Mesenteric fat pad (tissue), 1 donor: ENCODE measurements at regions not wholly inside any gene's neighbourhood (a gene's known extent, or its start where the extent isn't known, plus 50 kb on each side); places are given as distances from the start of the nearest gene placed in this dataset.
"Not testable (repeated sequence)": the region's sequence is repeated elsewhere in the genome, so short reads cannot be mapped to it uniquely, and the experiment has no call there.

Experiments used
- DNase-seq: peaks from one replicate; pipeline ENCODE4 v3.0.0-alpha.2; 2020; ENCODE audit warnings: low spot score
- donor health status: DM: yes; HTN: yes; CAD: no.

DNA sequence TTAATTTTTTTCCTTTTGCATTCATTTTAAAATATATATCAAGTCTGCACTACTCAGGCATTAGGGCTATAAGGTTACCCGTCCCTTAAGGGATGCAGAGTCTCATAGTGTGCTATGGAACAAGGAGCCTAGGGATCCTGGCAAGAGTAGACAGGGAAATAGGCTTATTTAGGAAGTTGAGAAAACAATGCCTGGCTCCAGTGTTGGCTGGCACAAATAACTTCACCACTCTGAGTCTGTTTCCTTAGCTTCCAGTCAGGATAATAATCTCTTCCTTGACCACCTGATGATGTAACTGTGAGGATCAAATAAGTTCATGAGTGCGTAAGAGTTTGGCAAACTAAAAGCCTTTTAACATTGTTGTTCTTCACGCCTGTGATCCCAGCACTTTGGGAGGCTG is 540.8 kb upstream of the IL12A start:
- no peak for DNase-seq

DNA sequence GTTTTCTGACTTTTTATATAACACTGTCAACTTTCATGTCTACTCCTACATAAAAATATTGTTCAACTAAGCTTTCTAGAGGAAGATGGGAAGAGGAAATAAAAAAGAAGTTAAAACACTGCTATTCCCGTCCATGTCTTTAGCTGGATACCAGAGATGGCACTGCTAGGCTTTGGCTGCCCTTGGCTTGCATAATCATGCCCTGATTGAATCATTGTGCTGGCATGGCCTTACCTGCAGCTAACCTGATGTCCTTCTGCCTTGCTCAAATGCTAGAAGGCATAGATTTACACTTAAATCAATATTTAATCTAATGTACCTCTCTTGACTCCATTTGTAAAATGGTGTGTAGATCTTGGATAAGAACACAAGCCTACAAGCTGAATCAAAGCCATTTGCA is 539.7 kb upstream of the IL12A start:
- no peak for DNase-seq

DNA sequence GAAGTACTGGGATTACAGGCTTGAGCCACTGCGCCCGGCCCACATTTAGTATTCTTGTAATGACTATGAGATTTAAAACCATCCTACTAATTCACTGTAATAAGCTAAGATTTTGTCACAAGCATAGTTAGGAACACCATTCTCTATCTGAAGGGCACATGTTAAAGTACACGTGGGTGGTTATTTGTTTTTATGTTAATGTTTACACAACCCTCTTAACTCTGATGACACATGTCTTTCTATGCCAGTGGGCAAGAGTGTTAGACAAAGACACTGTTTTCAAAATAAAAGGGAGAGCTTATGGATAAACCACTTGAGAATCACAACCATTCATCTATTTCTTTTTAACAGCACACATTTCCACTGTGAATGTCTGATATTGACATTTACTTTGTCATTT is 537.6 kb upstream of the IL12A start:
- no peak for DNase-seq

DNA sequence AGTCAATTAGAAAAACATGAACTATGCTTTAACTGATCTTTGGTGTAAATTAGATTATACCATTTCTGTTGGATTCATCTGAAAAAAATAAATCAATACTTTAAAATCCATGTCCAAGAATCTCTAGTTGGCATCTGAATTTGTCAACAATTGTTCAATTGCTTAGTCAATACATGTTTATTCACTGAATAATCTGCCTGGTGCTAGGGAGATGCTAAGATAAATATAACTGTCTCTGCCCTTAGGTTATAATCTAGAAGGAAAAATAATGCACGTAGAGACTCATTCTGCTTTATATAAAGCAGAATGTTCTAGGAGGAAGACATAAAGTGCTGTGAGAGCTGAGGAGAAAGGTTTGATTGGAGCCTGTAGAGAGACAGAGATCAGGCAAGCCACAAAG is 537.2 kb upstream of the IL12A start:
- DNase-seq = no peak

DNA sequence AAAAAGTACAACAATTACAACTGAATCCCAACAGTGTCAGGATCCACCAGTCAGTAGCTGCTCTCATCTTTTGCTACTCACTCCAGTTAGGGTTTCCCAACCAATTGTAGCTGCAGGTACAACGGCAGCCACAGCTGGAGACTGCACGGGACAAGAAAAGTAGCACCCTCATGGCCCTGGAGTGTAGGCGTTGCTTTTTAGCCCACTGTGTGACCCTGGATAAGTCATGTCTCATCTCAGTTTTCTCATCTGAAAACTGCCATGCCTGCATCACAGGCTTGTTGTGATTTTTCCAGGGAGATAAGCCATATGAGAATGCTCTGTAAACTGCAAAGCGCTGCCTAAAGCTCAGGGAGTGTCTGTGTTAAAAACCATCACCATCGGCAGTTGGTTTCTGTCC is 535.6 kb upstream of the IL12A start:
- DNase-seq = no peak

DNA sequence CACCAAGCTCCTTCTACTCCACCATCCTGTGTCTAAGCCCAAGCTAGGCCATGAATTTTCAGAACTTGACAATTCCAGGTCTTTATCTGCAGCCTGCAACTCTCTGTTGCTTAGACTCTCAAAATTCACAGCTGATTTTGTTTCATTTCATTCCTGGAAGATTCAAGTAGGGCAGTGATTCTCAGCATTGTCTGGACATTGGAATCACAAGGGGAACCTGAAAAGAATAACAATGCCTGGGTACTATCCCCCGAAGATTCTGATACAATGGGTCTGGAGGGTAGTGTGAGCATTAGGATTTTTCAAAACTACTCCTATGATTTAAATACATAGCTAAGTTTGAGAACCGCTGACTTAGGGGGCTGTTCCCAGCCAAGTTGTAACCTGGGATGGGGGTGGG is 534.7 kb upstream of the IL12A start:
- no peak for DNase-seq

DNA sequence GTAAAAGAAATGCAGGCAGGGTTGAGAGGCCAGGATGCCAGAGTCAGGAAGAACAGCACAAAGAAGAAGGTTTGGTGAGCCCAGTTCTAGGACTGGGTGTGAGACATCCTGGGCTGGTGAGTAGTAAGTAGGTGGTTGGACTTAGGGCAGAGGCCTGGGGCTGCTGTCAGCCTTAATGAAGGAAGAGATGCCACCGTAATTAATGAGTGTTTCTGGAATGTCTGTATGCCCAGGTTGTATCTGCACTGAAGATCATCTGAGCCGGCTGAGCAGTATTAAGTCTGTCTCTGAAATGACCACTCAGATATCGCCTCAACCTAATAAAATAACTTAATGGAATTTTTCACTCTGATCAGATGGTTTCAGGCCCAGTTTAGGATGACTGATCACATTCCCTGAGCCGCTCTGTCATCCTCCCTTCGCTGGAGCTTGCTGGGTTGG is 532.9 kb upstream of the IL12A start:
- DNase-seq = no peak

DNA sequence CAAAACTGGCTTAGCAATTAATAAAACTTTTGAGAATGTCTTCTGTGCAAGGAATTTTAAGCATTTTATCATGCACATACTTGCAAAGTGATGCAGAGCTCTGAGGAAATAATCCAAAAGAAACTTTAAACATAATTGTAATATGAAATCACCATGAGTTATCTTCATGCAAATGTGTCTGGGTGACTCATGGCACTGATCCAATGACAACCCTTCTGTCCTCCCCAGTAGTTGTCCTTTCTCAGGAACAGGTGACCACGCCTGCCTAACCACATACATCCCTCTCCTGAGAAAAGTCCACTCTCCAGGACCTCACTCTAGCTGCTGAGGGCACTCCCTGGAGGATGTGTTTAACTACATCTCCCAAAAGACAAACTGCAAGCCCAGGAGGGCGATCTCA is 530.6 kb upstream of the IL12A start:
- DNase-seq = no peak

DNA sequence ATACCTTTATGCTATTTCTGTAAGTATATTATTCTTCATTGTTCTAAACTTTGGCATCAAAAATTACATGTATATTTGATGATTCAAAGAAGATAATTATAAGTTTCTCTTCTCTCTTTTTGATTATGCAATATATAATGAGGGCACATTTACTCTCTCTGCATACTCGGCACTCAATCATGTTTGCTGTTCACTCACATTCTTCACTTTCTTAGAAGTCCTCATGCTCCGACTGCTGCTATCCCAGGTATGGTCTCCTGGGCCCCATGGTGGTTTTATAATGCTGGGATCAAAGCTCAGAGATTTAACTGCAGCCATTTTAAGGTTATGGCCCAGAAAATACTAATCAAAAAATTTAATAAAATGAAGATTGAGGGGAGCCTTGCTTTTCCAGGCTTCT is 529.7 kb upstream of the IL12A start:
- no peak for DNase-seq

DNA sequence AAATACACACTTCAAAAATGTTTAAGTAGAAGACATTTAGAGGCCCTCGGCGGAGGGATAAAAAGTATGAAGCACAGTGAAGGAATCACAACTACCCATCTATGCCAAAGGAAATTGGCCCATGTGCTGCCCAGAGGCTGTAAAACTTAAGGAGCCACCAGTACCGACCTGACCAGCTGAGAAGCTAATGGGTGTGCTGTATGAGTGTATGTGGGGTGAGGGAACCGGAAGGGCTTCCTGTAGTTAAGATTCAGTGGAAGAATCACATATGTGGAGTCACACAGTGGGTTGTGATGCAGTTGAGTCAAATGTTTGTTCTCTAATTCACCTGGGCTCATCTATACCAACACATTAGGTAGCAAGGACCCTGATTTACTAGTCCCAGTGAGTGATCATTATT is 516.0 kb upstream of the IL12A start:
- no peak for DNase-seq

DNA sequence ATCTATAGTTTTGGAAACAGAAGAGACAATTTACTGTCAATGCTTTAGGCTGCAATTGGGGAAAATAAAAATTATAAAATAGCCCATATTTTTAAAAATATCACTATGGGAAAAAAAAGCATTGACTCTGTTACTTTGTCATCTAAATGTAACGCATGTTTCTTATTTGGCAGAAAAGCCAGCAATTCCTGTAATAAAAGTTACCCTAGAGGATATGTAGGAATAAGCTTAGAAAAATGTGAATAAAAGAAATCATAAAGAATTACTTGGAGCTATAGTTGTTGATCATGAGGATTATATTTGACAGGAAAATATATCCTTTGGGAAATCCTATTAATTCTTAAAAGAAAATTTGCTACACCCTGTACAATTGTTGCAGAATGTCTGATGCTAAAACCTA is 515.4 kb upstream of the IL12A start:
- DNase-seq = no peak

DNA sequence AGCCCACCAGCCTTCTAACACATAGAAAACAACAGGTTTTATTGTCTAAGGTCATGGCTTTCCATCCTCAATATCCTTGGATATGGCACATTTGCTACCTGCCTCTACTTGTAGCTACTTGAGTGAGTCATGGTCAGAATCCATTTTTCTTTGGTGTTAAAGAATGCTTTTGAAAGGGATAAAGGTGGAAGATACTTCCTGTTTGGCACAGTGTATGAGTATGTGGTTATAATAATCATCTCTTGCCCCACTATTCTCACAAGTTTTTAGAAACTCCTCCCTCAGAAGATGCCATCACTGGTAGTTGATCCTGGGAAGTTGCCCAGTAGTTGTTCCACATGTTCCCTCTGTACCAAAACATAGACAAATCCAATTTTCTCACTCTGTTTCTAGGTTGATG is 508.6 kb upstream of the IL12A start:
- DNase-seq = no peak

DNA sequence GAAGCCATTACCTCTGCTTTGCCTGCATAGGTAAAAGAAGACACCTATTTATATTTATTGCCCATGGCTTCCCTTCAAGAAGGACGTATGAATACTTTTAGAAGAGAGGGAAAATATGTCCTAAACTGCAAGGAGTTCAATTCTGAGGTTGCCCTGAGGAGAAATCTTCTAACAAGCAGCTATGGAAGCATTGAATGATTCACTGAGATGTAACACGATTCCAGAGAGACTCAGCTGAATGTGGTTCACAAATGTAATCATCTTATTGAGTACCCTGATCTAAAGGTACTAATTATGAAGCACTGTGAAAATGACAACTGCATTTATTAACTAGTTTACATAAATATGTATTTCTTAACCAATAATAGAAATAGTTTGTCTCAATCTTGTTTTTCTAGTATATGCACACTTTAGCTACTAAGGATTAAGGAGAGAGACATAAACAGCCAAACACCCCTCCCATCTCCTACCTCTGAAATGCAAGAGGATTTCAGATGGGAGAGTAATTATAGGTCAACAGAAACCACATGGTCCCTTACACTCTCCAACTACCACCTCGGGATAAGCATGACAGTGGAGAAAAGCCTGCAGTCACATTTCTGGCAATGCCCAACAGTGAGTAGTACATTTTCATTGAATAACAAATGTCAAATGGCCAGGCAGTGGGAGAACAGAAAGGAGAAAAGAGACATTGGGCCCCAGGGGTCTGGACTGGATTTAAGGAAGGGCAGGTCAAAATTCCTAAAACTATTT is 506.2 kb upstream of the IL12A start:
- no peak for DNase-seq

DNA sequence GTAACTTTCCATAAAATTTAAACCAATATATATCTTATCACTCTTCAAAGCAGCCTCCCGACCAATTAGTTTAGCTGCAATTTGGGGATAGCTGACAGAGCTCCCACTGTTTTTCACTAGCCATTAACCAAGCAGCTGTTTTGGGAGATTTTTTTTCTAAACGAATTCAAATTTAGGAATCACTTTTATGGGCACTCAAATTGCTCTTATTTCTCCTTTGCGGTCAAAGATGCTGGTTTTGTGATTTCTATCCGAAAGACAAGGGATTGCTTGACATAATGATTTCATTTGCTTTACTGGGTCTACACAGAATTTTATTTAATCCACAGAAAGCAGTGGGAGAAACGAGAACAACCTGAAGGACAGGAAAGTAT is 505.7 kb upstream of the IL12A start:
- no peak for DNase-seq

DNA sequence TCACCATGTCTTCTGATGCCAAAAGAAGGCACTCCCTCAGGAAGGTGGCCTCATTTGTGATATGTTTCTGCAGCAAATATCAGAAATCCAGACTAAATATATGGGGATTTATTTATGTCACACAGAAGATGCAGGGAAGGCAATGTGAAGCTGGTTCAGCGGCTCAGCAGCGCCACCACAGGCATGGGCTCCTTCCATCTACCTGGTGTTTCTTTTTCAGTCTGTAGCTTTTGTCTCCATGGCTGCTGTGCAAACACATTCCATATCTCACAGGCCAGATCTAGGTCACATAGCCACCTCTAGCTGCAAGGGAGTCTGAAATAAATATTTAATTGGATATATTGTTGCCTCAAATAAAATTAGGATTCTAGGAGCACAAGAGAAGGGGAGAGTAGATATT is 502.1 kb upstream of the IL12A start:
- no peak for DNase-seq

DNA sequence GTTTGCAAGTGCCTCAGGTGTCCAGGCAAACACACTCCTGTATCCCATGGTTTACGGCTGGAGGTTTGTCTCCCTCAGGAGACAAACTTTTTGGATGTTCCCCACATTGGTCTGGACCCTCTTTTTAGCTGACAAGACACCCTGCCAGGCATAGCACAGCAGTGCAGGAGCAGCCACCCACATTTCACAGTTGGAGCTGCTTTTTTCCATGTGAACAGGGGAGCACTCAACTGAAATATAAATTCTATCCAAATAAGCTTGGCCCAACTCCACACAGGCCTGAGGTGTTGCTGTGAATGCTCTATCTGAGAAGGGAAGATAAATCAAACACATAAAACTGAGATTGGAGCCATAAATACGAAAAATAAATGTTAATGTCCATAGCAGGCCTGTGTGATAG is 501.3 kb upstream of the IL12A start:
- no peak for DNase-seq

DNA sequence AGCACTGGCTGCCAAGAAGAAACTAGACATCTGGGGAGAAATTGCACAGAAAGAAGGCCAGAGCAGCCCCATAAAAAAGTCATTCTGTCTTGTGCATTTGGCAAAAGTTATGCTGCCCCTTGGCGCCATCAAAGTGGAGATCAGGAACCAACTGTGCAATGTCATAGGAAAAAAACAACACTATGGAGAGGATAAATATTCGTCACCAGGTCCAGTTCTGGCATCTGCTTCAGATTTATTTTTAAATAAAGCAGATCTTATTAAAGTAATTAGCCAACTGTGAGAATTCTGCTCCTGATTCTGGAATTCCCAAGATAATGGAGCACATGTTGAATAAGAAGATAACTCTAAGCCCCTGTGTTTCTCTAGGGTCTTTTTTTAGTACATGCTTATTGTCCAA is 500.0 kb upstream of the IL12A start:
- DNase-seq = no peak

DNA sequence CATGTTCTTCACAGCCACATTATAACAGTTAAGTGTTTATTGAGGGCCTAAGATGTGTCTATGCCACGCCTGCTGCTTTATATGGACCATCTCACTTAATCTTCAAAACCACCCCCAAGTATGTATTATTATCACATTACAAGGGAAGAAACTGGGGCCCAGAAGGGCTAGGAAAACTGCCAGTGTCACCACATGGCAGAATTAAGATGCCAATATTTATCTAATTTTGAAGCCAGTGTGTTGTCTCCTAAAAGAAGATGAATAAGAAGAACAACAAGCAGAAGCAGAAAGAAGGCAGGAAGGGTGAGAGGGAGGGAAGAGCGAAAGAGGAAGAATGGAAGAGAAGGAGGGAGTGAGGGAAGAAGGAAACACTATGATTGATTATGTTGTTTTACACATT is 491.3 kb upstream of the IL12A start:
- no peak for DNase-seq

DNA sequence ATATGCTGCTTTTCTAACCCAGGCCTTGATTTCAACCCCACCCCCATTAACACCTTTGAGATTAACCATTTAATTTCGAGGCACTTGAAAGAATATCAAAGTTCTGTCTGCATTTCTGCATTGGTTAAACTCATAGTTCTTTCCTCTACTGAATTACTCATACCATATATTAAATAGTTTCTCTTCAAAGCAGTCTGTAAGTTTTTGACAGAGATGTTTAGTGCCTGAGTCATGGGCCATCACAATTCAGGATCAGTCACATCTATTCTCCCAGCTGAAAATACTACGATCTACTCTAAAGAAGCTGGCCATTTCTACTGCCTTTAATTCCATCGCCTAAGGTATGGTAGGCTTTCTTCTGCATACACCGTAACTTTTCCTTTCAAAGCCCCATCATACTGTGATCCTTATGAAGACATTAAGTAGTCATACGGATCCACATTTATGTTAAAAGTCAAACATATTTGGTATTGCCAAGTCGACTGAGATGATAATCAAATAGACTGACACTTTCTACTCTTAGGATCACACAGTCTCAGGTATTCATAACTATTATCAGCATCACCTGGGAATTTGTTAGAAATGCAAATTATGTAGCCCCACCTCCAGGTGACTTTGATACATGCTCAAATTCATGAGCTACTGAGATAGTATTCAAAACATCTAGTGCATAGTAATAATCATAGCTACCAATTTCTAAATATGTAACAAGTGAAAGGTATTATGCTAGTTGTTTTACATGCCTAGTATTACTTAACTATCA is 489.4 kb upstream of the IL12A start:
- no peak for DNase-seq

DNA sequence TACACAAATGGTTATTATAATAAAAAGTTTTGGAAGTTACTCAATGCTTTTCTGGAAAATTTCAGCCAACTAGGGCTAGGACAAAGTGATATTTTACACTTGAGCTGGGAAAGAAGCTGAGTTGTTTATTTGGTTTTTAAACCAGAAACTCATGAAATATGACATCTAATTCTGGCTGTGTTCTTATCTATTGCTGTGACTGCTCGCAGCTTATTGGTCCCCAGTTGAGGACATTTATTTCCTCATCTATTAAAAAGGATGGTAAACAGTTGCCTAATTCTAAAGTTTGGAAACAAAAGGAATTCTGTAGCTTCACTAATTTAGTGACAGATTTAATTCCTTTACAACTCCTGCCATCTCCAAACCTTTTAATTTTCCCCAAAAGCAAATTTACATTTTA is 487.6 kb upstream of the IL12A start:
- DNase-seq = no peak

DNA sequence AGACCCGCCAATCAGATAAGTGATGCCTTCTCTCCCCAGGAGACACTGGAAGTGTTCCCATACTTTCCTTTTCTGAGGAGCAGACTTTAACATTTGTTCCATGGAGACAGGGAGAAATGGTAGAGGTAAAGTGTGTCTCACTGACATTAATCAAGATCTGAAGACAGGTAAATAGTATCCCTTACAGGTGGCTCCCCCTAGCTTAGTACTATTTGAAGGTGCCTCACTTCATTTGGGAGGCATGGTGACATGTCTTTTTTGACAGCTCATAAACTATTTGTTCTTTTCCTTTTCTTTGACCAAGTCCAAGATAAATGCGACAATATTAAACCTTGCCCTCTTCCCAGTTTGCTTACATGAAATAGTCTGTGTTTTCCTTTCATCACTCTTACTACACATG is 485.6 kb upstream of the IL12A start:
- no peak for DNase-seq

DNA sequence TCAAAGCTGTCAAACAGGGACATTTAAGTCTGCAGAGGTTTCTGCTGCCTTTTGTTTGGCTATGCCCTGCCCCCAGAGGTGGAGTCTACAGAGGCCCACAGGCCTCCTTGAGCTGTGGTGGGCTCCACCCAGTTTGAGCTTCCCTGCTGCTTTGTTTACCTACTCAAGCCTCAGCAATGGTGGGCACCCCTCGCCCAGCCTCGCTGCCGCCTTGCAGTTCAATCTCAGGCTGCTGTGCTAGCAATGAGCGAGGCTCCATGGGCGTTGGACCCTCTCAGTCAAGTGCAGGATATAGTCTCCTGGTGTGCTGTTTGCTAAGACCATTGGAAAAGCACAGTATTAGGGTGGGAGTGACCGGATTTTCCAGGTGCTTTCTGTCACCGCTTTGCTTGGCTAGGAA is 477.6 kb upstream of the IL12A start:
- not testable (repeated sequence) for DNase-seq

DNA sequence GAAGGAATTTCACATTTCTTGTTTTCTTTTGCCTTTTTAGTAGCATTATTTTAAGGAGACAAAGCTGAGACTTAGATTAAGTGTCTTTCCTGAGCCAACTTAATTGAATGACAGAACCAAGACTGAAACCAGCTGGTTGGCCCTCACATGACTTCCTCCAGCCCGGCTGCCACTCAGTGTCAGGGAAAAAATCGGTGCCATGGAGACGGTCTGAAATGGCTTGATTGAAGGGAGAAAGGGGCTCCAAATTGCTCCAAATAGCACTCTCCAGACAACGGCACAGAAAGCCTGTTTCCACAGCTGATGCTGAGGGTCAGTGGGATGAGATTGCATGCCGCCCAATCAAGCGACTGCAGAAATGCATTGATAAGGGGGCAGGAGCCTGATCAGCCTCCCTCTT is 475.2 kb upstream of the IL12A start:
- DNase-seq = no peak
